ENCODE measurements at regions not wholly inside any gene's neighbourhood (a gene's known extent, or its start where the extent isn't known, plus 50 kb on each side); places are given as distances from the start of the nearest gene placed in this dataset.

DNA sequence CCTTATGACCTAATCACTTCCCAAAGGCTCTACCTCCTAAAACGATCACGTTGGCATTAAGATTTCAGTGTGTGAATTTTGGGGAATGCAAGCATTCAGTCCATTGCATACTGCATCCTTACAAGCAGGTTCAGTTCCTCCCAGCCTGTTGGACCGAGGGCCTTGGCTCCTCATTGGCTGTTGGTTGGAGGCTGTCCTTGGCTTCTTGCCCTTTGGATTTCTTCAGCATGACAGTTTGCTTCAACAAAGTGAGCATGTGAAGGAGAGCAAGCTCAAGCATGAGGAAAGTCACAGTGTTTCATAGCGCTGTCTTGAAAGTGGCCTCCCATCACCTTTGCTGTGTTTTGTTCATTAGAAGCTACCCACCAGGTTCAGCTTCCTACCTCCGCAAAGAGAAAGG, 109.5 kb downstream of the GADD45G start:
- TF ChIP-seq CTCF (tag by site-specific recombination; IDR thresholded peaks at IDR 0.05): no peak
- TF ChIP-seq SCRT2 (tag by site-specific recombination; IDR thresholded peaks at IDR 0.05): no peak
- TF ChIP-seq ZNF341 (tag by site-specific recombination; IDR thresholded peaks at IDR 0.05; ENCODE audit: low read depth): no peak
- TF ChIP-seq ZNF311 (tag by site-specific recombination; IDR thresholded peaks at IDR 0.05; ENCODE audit: borderline replicate concordance): no peak
- no peak for TF ChIP-seq ZNF140 (tag by site-specific recombination; IDR thresholded peaks at IDR 0.05)
- TF ChIP-seq ZSCAN23 (tag by site-specific recombination; IDR thresholded peaks at IDR 0.05): no peak
- no peak for TF ChIP-seq ZNF112 (tag by site-specific recombination; IDR thresholded peaks at IDR 0.05)
- no peak for TF ChIP-seq ZFP37 (tag by site-specific recombination; IDR thresholded peaks at IDR 0.05)
- TF ChIP-seq PRDM1 (tag by site-specific recombination; IDR thresholded peaks at IDR 0.05): no peak
- TF ChIP-seq, protein P1, sequence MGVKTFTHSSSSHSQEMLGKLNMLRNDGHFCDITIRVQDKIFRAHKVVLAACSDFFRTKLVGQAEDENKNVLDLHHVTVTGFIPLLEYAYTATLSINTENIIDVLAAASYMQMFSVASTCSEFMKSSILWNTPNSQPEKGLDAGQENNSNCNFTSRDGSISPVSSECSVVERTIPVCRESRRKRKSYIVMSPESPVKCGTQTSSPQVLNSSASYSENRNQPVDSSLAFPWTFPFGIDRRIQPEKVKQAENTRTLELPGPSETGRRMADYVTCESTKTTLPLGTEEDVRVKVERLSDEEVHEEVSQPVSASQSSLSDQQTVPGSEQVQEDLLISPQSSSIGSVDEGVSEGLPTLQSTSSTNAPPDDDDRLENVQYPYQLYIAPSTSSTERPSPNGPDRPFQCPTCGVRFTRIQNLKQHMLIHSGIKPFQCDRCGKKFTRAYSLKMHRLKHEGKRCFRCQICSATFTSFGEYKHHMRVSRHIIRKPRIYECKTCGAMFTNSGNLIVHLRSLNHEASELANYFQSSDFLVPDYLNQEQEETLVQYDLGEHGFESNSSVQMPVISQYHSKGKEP (tag by site-specific recombination; IDR thresholded peaks at IDR 0.05): no peak
- TF ChIP-seq, protein P2, sequence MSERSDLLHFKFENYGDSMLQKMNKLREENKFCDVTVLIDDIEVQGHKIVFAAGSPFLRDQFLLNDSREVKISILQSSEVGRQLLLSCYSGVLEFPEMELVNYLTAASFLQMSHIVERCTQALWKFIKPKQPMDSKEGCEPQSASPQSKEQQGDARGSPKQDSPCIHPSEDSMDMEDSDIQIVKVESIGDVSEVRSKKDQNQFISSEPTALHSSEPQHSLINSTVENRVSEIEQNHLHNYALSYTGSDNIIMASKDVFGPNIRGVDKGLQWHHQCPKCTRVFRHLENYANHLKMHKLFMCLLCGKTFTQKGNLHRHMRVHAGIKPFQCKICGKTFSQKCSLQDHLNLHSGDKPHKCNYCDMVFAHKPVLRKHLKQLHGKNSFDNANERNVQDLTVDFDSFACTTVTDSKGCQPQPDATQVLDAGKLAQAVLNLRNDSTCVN (tag by site-specific recombination; optimal IDR thresholded peaks at IDR 0.05): no peak
- no peak for TF ChIP-seq ZNF501 (tag by site-specific recombination; IDR thresholded peaks at IDR 0.05)
